K562 (cell line): ENCODE measurements at regions not wholly inside any gene's neighbourhood (a gene's known extent, or its start where the extent isn't known, plus 50 kb on each side); places are given as distances from the start of the nearest gene placed in this dataset.
"Not testable (repeated sequence)": the region's sequence is repeated elsewhere in the genome, so short reads cannot be mapped to it uniquely, and the experiment has no call there.

Experiments used
- ATAC-seq: fragments of 200-7000 bp; cut with Tn5 transposase; 3 replicates; pipeline ENCODE4 v1.9.1; 2020; ENCODE audit warnings: moderate library complexity
- BruUV-seq: library from RNA; stranded (reverse); fragments of 400-500 nt; replicated peaks from 2 replicates; lab custom pipeline; 2021; lab: Mats Ljungman, UMichigan
- CTCF ChIA-PET: fragments of 300-600 bp; formaldehyde crosslinking; extraction: SDS; loops from one replicate; lab custom pipeline; 2021; ENCODE audit warnings: low intra/inter-chr PET ratio; lab: Yijun Ruan, JAX
- POLR2A ChIA-PET: fragments of 300-600, 350-650 bp; sonication (Branson Sonifier 250); formaldehyde crosslinking; extraction: SDS; loops from one replicate; lab custom pipeline; 2021; ENCODE audit warnings: antibody characterized with exemption, inconsistent platforms; lab: Yijun Ruan, JAX
- DNase-seq, 4 experiments: peaks; one replicate each; pipeline versions ENCODE4 v3.0.0 to v3.0.0-alpha.2; 2011 to 2018; ENCODE audit warnings: low spot score in 3 of 4, mixed read lengths in 3 of 4; ENCODE audit errors: extremely low read depth in 1 of 4
- FAIRE-seq: peaks from 2 replicates; lab custom pipeline; 2011; peaks lifted over from hg19 to GRCh38; lab: Jason Lieb, UNC
- H2AFZ ChIP-seq: 2 replicates; pipeline ENCODE4 v1.6.0; 2011; ENCODE audit warnings: low read depth, low read length, control low read depth, inconsistent platforms
- H3K27ac ChIP-seq: fragments of 200-600 bp; 3 replicates; pipeline ENCODE4 v1.8.0; 2011; ENCODE audit warnings: low read depth, mild to moderate bottlenecking, control low read depth, inconsistent platforms, low read length, moderate library complexity, mixed read lengths; ENCODE audit errors: extremely low read depth
- H3K27me3 ChIP-seq, 2 experiments: fragments of 300-600 bp in 1 of 2; 2 replicates in 1 of 2; 3 replicates in 1 of 2; pipeline versions ENCODE4 v1.6.0 to v1.8.0; 2011; ENCODE audit warnings: inconsistent platforms in 2 of 2, low read length in 2 of 2, mild to moderate bottlenecking in 1 of 2, mixed read lengths in 1 of 2, moderate library complexity in 1 of 2; ENCODE audit not compliant: control insufficient read depth in 2 of 2, insufficient read depth in 2 of 2
- H3K36me3 ChIP-seq: fragments of 300-600 bp; 3 replicates; pipeline ENCODE4 v1.8.0; 2011; ENCODE audit warnings: mild to moderate bottlenecking, low read length, inconsistent platforms; ENCODE audit not compliant: control insufficient read depth, insufficient read depth
- H3K4me1 ChIP-seq, 2 experiments: fragments of 200-600 bp in 1 of 2; replicated peaks in 1 of 2; 2 replicates in 1 of 2; 3 replicates in 1 of 2; pipeline versions ENCODE4 v1.5.1 to v1.8.0; 2011; ENCODE audit warnings: inconsistent platforms in 2 of 2, low read length in 2 of 2, mild to moderate bottlenecking in 1 of 2, mixed read lengths in 1 of 2, moderate library complexity in 1 of 2; ENCODE audit not compliant: control insufficient read depth in 2 of 2, insufficient read depth in 2 of 2
- H3K4me2 ChIP-seq: 2 replicates; pipeline ENCODE4 v1.6.1; 2011; ENCODE audit warnings: low read length, control low read depth, inconsistent platforms, mixed read lengths; ENCODE audit not compliant: insufficient read depth
- H3K4me3 ChIP-seq: fragments of 200-600 bp; sonication (generic), shearing (Covaris generic); 2 replicates; pipeline ENCODE4 v1.5.1; 2016; ENCODE audit warnings: control low read depth, inconsistent platforms
- H3K79me2 ChIP-seq: fragments of 200-600 bp; 3 replicates; pipeline ENCODE4 v1.8.0; 2011; ENCODE audit warnings: low read length, inconsistent platforms; ENCODE audit not compliant: control insufficient read depth, insufficient read depth
- H3K9ac ChIP-seq, 2 experiments: 2 replicates each; pipeline versions ENCODE4 v1.6.0 to v1.6.1; 2011; ENCODE audit warnings: low read depth in 2 of 2, low read length in 2 of 2, control low read depth in 1 of 2, inconsistent platforms in 1 of 2, mild to moderate bottlenecking in 1 of 2, mixed read lengths in 1 of 2; ENCODE audit not compliant: insufficient read depth in 1 of 2
- H3K9me1 ChIP-seq: one replicate; pipeline ENCODE4 v1.6.0; 2011; ENCODE audit warnings: inconsistent platforms, mild to moderate bottlenecking, low read length, moderate library complexity; ENCODE audit not compliant: control insufficient read depth, insufficient read depth
- H3K9me3 ChIP-seq: replicated peaks from 2 replicates; pipeline ENCODE4 v1.5.1; 2011; ENCODE audit warnings: low read depth, low read length, inconsistent platforms; ENCODE audit not compliant: control insufficient read depth, insufficient read depth
- H4K20me1 ChIP-seq: replicated peaks from 2 replicates; pipeline ENCODE4 v1.6.1; 2011; ENCODE audit warnings: low read length, inconsistent platforms, mixed read lengths; ENCODE audit not compliant: control insufficient read depth, insufficient read depth
- WGBS: fragments of 100-300 bp; shearing (Covaris generic); methylation state at CpG from one replicate; pipeline ENCODE4 v1.1.6; 2016; ENCODE audit warnings: low coverage, mixed read lengths; ENCODE audit not compliant: insufficient coverage; ENCODE audit errors: missing lambda C conversion rate; 5-methylcytosine and 5-hydroxymethylcytosine counted together
- in situ Hi-C: fragments of 300-500 bp; cut with MboI; formaldehyde crosslinking; loops from 4 replicates; pipeline ENCODE4 v1.15.0; 2018; ENCODE audit warnings: inconsistent platforms, mixed read lengths
- intact Hi-C: fragments of 100-400 bp; cut with micrococcal nuclease; formaldehyde crosslinking; loops from 2 replicates; pipeline ENCODE4 v1.14.2; 2022

- H3K36me3 ChIP-seq, H3K9ac ChIP-seq, H3K4me3 ChIP-seq, H3K4me1 ChIP-seq, POLR2A ChIA-PET, in situ Hi-C loops, H2AFZ ChIP-seq, H3K9me3 ChIP-seq, DNase-seq, H3K79me2 ChIP-seq, H3K9me1 ChIP-seq, BruUV-seq, H3K4me2 ChIP-seq, FAIRE-seq, ATAC-seq, CTCF ChIA-PET, H3K27ac ChIP-seq, H3K27me3 ChIP-seq, H4K20me1 ChIP-seq, intact Hi-C loops: not testable (repeated sequence)
- WGBS = 100% methylated on average over 3 of the region's 8 CpGs
Measured at GRCh38 chr2:111310395-111310794, 189.7 kb downstream of the BCL2L11 start.

- FAIRE-seq = peak; percentile 65
- H3K4me3 ChIP-seq, H4K20me1 ChIP-seq, CTCF ChIA-PET, POLR2A ChIA-PET, H3K9me3 ChIP-seq, H2AFZ ChIP-seq, BruUV-seq, in situ Hi-C loops, DNase-seq, intact Hi-C loops, H3K79me2 ChIP-seq, H3K4me2 ChIP-seq, H3K27ac ChIP-seq, H3K9ac ChIP-seq, H3K4me1 ChIP-seq, H3K36me3 ChIP-seq, ATAC-seq, H3K27me3 ChIP-seq, H3K9me1 ChIP-seq: not testable (repeated sequence)
- no CpG with 5 or more reads among the region's 6 CpGs for WGBS
Measured at GRCh38 chr2:111311568-111311967, 190.9 kb downstream of the BCL2L11 start.

- H3K9ac ChIP-seq, POLR2A ChIA-PET, CTCF ChIA-PET, intact Hi-C loops, H3K27ac ChIP-seq, H3K36me3 ChIP-seq, H2AFZ ChIP-seq, in situ Hi-C loops, H3K9me3 ChIP-seq, H3K9me1 ChIP-seq, H3K79me2 ChIP-seq, H4K20me1 ChIP-seq, H3K4me2 ChIP-seq, H3K4me1 ChIP-seq, BruUV-seq, H3K27me3 ChIP-seq, ATAC-seq, FAIRE-seq, H3K4me3 ChIP-seq: not testable (repeated sequence)
- WGBS = 77% methylated on average over 11 of the region's 15 CpGs
- DNase-seq = peak in 1 of 4 experiments; percentile 2
Measured at GRCh38 chr2:111312897-111313607, 192.3 kb downstream of the BCL2L11 start.

GRCh38 chr2:111313711-111314110 lies 193.0 kb downstream of the BCL2L11 start:
- H3K79me2 ChIP-seq, intact Hi-C loops, H3K4me2 ChIP-seq, CTCF ChIA-PET, H3K9me1 ChIP-seq, DNase-seq, H3K9me3 ChIP-seq, H3K27ac ChIP-seq, H2AFZ ChIP-seq, H3K27me3 ChIP-seq, in situ Hi-C loops, H3K36me3 ChIP-seq, POLR2A ChIA-PET, BruUV-seq, H3K9ac ChIP-seq, H3K4me1 ChIP-seq, H3K4me3 ChIP-seq, ATAC-seq, H4K20me1 ChIP-seq: not testable (repeated sequence)
- FAIRE-seq = peak; percentile 72
- 89% methylated on average over 1 of the region's 3 CpGs for WGBS
